Ovary (tissue), 7 donors: ENCODE measurements at regions not wholly inside any gene's neighbourhood (a gene's known extent, or its start where the extent isn't known, plus 50 kb on each side); places are given as distances from the start of the nearest gene placed in this dataset.

Experiments
- DNase-seq, 5 donors: peaks; one replicate each; pipeline ENCODE4 v3.0.0-alpha.2; 2019 to 2020
- H3K27ac ChIP-seq, 2 donors: fragments of 200-600 bp; one replicate each; pipeline versions ENCODE4 v1.5.1 to v1.8.0; 2019 to 2022
- H3K27me3 ChIP-seq: fragments of 200-600 bp; one replicate; pipeline ENCODE4 v1.8.0; 2022
- H3K36me3 ChIP-seq: fragments of 200-600 bp; sonication (generic); one replicate; pipeline ENCODE4 v1.5.1; 2019
- H3K4me1 ChIP-seq: one replicate; pipeline ENCODE4 v1.8.1; 2013; ENCODE audit warnings: mild to moderate bottlenecking, moderate library complexity; ENCODE audit not compliant: insufficient read depth
- H3K4me3 ChIP-seq: fragments of 200-600 bp; sonication (generic); one replicate; pipeline ENCODE4 v1.5.1; 2017
- H3K9me3 ChIP-seq, 2 donors: fragments of 200-600 bp in 1 of 2; sonication (generic) in 1 of 2; one replicate each; pipeline versions ENCODE4 v1.5.1 to v1.8.1; 2013 to 2019; ENCODE audit warnings: mild to moderate bottlenecking in 1 of 2, moderate library complexity in 1 of 2
- CTCF ChIP-seq, 3 donors: fragments of 450-650 bp in 2 of 3; fragments of 200-600 bp in 1 of 3; IDR thresholded peaks; one replicate each; pipeline versions ENCODE4 v1.5.1 to v1.8.0; 2016 to 2022; ENCODE audit warnings: antibody characterized with exemption in 3 of 3, mild to moderate bottlenecking in 1 of 3
- EP300 ChIP-seq: sonication (generic); formaldehyde crosslinking; IDR thresholded peaks from one replicate; pipeline ENCODE4 v1.6.1; 2017; ENCODE audit warnings: antibody characterized with exemption
- POLR2A ChIP-seq: fragments of 450-650 bp; IDR thresholded peaks from one replicate; pipeline ENCODE4 v1.6.1; 2017; ENCODE audit warnings: antibody characterized with exemption, mild to moderate bottlenecking, moderate library complexity
- WGBS, 3 donors: extraction: QIAGEN DNeasy Blood & Tissue Kit in 1 of 3; methylation state at CpG; one replicate each; pipeline versions ENCODE4 v1.1.5 to v1.1.7; 2013 to 2017; 5-methylcytosine and 5-hydroxymethylcytosine counted together
- intact Hi-C, 4 donors: fragments of 100-400 bp; cut with DNase I; formaldehyde crosslinking; loops; one replicate each; pipeline versions ENCODE4 v1.11.0 to v1.15.1; 2022 to 2023
- donor health status: DM: no; HTN: no; CAD: no; lungs with moderate emphysema.
- donor health status: DM: no; HTN: no; CAD: no.
- donor health status: Bipolar disorder and iron deficiency.
- donor health status: DM: no; HTN: no; CAD: no.
- donor health status: DM: yes; HTN: yes; CAD: no.

- intact Hi-C loops: no loop called here
- Histone ChIP-seq H3K4me3 (peak overlapping the region; percentile 17), H3K36me3 (no peaks in the 10 kb centered on the region), H3K27me3 (no peaks in the 10 kb centered on the region), H3K4me1 (no peaks in the 10 kb centered on the region), H3K9me3 (no peaks in the 10 kb centered on the region), H3K27ac (no peak overlapping the region)
- TF ChIP-seq EP300 (no peak), CTCF (IDR thresholded peaks at IDR 0.05) (no peak), POLR2A (no peak)
- WGBS, 3 donors: 4 to 8% (median 7%) methylated on average over 22 of the region's 22 CpGs
- no peak for DNase-seq
Observed at GRCh38 chr5:88666761-88667495, 216.1 kb downstream of the MEF2C start.

GRCh38 chr5:88665750-88666215, 217.2 kb downstream of the MEF2C start:
- H3K36me3 ChIP-seq: no peaks in the 10 kb centered on the region
- no peaks in the 10 kb centered on the region for H3K4me1 ChIP-seq
- H3K27me3 ChIP-seq: no peaks in the 10 kb centered on the region
- no peak overlapping the region for H3K4me3 ChIP-seq
- TF ChIP-seq CTCF (IDR thresholded peaks at IDR 0.05) (no peak), EP300 (no peak), POLR2A (no peak)
- DNase-seq: no peak
- H3K9me3 ChIP-seq: no peaks in the 10 kb centered on the region
- intact Hi-C loops: no loop called here
- no peak overlapping the region for H3K27ac ChIP-seq
- WGBS, 3 donors: 7 to 10% (median 8%) methylated on average over 17 of the region's 17 CpGs

- no peaks in the 10 kb centered on the region for H3K9me3 ChIP-seq
- TF ChIP-seq POLR2A (no peak), CTCF (IDR thresholded peaks at IDR 0.05) (no peak), EP300 (no peak)
- H3K27me3 ChIP-seq: no peaks in the 10 kb centered on the region
- 4 to 11% (median 7%) methylated on average over 2 of the region's 2 CpGs for WGBS, 3 donors
- intact Hi-C loops: no loop called here
- H3K27ac ChIP-seq: no peak overlapping the region
- H3K4me1 ChIP-seq: no peaks in the 10 kb centered on the region
- H3K36me3 ChIP-seq: no peaks in the 10 kb centered on the region
- no peak for DNase-seq
- H3K4me3 ChIP-seq: no peak overlapping the region
Observed at GRCh38 chr5:88664645-88665044, 218.3 kb downstream of the MEF2C start.

GRCh38 chr5:88663793-88664216, 219.2 kb downstream of the MEF2C start:
- intact Hi-C loops: no loop called here
- H3K4me1 ChIP-seq: no peaks in the 10 kb centered on the region
- WGBS, 3 donors: 13 to 14% (median 14%) methylated on average over 7 of the region's 7 CpGs

More at GRCh38 chr5:88663793-88664216, 219.2 kb downstream of the MEF2C start:
- Histone ChIP-seq H3K9me3 (no peaks in the 10 kb centered on the region), H3K36me3 (no peaks in the 10 kb centered on the region), H3K27ac (no peak overlapping the region), H3K27me3 (no peaks in the 10 kb centered on the region), H3K4me3 (no peak overlapping the region)
- TF ChIP-seq CTCF (IDR thresholded peaks at IDR 0.05): no peak
- no peak for TF ChIP-seq POLR2A
- no peak for TF ChIP-seq EP300
- DNase-seq: no peak
